GM12872 (cell line): ENCODE measurements at regions not wholly inside any gene's neighbourhood (a gene's known extent, or its start where the extent isn't known, plus 50 kb on each side); places are given as distances from the start of the nearest gene placed in this dataset.

Experiments used
- TF ChIP-seq, protein P1 (sequence below): IDR thresholded peaks from 3 replicates; pipeline ENCODE4 v1.5.1; 2011; ENCODE audit warnings: low read depth, mild to moderate bottlenecking, low read length, moderate library complexity; ENCODE audit not compliant: insufficient read depth

- TF ChIP-seq, protein P1, sequence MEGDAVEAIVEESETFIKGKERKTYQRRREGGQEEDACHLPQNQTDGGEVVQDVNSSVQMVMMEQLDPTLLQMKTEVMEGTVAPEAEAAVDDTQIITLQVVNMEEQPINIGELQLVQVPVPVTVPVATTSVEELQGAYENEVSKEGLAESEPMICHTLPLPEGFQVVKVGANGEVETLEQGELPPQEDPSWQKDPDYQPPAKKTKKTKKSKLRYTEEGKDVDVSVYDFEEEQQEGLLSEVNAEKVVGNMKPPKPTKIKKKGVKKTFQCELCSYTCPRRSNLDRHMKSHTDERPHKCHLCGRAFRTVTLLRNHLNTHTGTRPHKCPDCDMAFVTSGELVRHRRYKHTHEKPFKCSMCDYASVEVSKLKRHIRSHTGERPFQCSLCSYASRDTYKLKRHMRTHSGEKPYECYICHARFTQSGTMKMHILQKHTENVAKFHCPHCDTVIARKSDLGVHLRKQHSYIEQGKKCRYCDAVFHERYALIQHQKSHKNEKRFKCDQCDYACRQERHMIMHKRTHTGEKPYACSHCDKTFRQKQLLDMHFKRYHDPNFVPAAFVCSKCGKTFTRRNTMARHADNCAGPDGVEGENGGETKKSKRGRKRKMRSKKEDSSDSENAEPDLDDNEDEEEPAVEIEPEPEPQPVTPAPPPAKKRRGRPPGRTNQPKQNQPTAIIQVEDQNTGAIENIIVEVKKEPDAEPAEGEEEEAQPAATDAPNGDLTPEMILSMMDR, result no peak
These were observed 229.6 kb upstream of the RBFOX1 start for GRCh38 chr16:7103056-7103455.

DNA sequence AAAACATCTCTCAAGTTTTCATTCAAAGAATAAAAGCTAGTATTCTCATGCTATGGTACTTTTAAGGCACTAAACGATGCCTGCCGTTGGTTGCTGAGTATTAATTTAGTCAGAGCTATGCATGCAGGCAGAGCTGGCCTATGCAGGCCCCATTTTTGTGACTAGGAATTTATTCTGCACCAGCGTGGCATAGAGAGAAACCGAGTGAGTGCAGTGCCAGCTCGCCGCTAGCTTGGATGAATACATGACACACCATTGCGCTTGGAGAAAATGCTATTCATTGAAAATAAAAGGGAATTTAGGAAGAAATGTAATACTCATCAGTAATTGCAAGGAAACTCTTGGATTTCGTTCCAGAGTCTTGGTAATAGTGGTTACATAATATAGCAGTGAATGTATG lies 231.6 kb upstream of the RBFOX1 start:
- TF ChIP-seq, protein P1, result no peak

GRCh38 chr16:7097518-7097917 lies 235.1 kb upstream of the RBFOX1 start:
- TF ChIP-seq, protein P1, result no peak

- TF ChIP-seq, protein P1, result no peak
These were observed 239.1 kb upstream of the RBFOX1 start for GRCh38 chr16:7093511-7093910.

DNA sequence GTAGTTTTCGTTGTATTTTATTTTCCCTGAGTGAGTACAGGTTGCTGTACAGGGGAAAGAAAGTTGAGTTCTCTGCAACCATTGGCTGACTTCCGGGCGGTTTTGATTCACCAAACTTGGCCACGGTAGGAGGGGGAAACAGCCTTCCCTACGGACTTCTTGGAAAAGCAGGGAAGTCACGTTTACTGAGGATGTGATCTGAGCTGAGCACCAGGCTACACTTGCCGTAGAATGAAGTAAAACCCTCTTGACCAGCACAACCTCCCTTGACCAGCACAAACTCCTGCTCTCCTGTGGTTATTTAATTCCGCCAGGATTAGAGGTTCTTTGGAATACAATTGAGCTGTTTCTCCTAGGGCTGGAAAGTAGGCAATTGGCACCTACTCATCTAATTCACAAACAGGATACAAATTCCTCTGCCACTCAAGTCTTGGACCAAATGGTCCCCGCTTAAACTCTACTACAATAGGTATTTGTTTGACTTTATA lies 242.0 kb upstream of the RBFOX1 start:
- TF ChIP-seq, protein P1, result no peak

- TF ChIP-seq, protein P1, result no peak
These were observed 242.9 kb upstream of the RBFOX1 start for GRCh38 chr16:7089751-7090150.

GRCh38 chr16:7088711-7089110 lies 243.9 kb upstream of the RBFOX1 start:
- TF ChIP-seq, protein P1, result no peak
